Neural progenitor cell (in vitro differentiated cells): ENCODE measurements at regions not wholly inside any gene's neighbourhood (a gene's known extent, or its start where the extent isn't known, plus 50 kb on each side); places are given as distances from the start of the nearest gene placed in this dataset.

Source experiments
- DNase-seq: peaks from one replicate; pipeline ENCODE4 v3.0.0-alpha.2; 2016; ENCODE audit warnings: low spot score
- H2AFZ ChIP-seq: fragments of 200-600 bp; sonication (generic); replicated peaks from 2 replicates; pipeline ENCODE4 v1.6.1; 2016; ENCODE audit warnings: antibody characterized with exemption
- H3F3A ChIP-seq: fragments of 200-600 bp; sonication (generic); 2 replicates; pipeline ENCODE4 v1.6.1; 2016; ENCODE audit warnings: antibody characterized with exemption, low read depth
- H3K27ac ChIP-seq: fragments of 200-600 bp; sonication (generic); 2 replicates; pipeline ENCODE4 v1.5.1; 2016; ENCODE audit warnings: mild to moderate bottlenecking
- H3K27me3 ChIP-seq: fragments of 200-600 bp; sonication (generic); 2 replicates; pipeline ENCODE4 v1.6.1; 2016; ENCODE audit warnings: mild to moderate bottlenecking, moderate library complexity
- H3K36me3 ChIP-seq: fragments of 200-600 bp; sonication (generic); 2 replicates; pipeline ENCODE4 v1.5.1; 2016
- H3K4me1 ChIP-seq: fragments of 200-600 bp; sonication (generic); 2 replicates; pipeline ENCODE4 v1.6.1; 2016; ENCODE audit warnings: mixed run types
- H3K4me2 ChIP-seq: fragments of 200-600 bp; sonication (generic); 2 replicates; pipeline ENCODE4 v1.6.1; 2016
- H3K4me3 ChIP-seq: fragments of 200-600 bp; sonication (generic); 2 replicates; pipeline ENCODE4 v1.5.1; 2016
- H3K79me2 ChIP-seq: fragments of 200-600 bp; sonication (generic); 2 replicates; pipeline ENCODE4 v1.6.1; 2016; ENCODE audit warnings: low read depth
- H3K9ac ChIP-seq: fragments of 200-600 bp; sonication (generic); 2 replicates; pipeline ENCODE4 v1.6.1; 2016
- H3K9me3 ChIP-seq: fragments of 200-600 bp; sonication (generic); 2 replicates; pipeline ENCODE4 v1.5.1; 2016; ENCODE audit warnings: low read depth
- H4K20me1 ChIP-seq: fragments of 200-600 bp; sonication (generic); 2 replicates; pipeline ENCODE4 v1.6.1; 2016; ENCODE audit warnings: low read depth
- H3K27ac Mint-ChIP-seq: 3 replicates; pipeline ENCODE4 v1.8.0; 2021; ENCODE audit warnings: mixed read lengths
- H3K27me3 Mint-ChIP-seq: 2 replicates; pipeline ENCODE4 v1.8.0; 2022; ENCODE audit warnings: low read depth, mild to moderate bottlenecking, inconsistent platforms, moderate library complexity, mixed read lengths; ENCODE audit not compliant: insufficient read depth
- H3K36me3 Mint-ChIP-seq: 3 replicates; pipeline ENCODE4 v1.8.0; 2021; ENCODE audit warnings: mixed read lengths
- H3K4me1 Mint-ChIP-seq: 3 replicates; pipeline ENCODE4 v1.8.0; 2021; ENCODE audit warnings: mixed read lengths
- H3K4me3 Mint-ChIP-seq: 3 replicates; pipeline ENCODE4 v1.8.0; 2021; ENCODE audit warnings: mild to moderate bottlenecking, moderate library complexity, mixed read lengths
- H3K9me3 Mint-ChIP-seq: 3 replicates; pipeline ENCODE4 v1.8.0; 2020; ENCODE audit warnings: mixed read lengths
- EZH2 ChIP-seq: fragments of 200-600 bp; sonication (generic); IDR thresholded peaks from 2 replicates; pipeline ENCODE4 v1.6.1; 2017; ENCODE audit warnings: antibody characterized with exemption, mild to moderate bottlenecking, moderate library complexity
- EZH2phosphoT487 ChIP-seq: fragments of 200-600 bp; sonication (generic); IDR thresholded peaks from 2 replicates; pipeline ENCODE4 v1.6.1; 2017; ENCODE audit warnings: antibody characterized with exemption
- TF ChIP-seq, protein P1 (sequence below): fragments of 200-600 bp; sonication (generic); IDR thresholded peaks from 2 replicates; pipeline ENCODE4 v1.5.1; 2017; ENCODE audit warnings: antibody characterized with exemption, mild to moderate bottlenecking

- H3K36me3 Mint-ChIP-seq, result peaks cover 7% of the 10 kb centered on the region
- Histone ChIP-seq H3K4me3 (no peak overlapping the region), H3K79me2 (no peaks in the 10 kb centered on the region), H3F3A (no peaks in the 10 kb centered on the region), H3K27ac (no peak overlapping the region), H3K27me3 (no peaks in the 10 kb centered on the region), H3K9ac (no peak overlapping the region), H4K20me1 (no peaks in the 10 kb centered on the region), H3K4me2 (no peak overlapping the region), H3K4me1 (no peaks in the 10 kb centered on the region), H3K36me3 (no peaks in the 10 kb centered on the region), H2AFZ (no peak overlapping the region), H3K9me3 (no peaks in the 10 kb centered on the region)
- no peak for DNase-seq
- TF ChIP-seq EZH2 (no peak), EZH2phosphoT487 (no peak)
- TF ChIP-seq, protein P1, sequence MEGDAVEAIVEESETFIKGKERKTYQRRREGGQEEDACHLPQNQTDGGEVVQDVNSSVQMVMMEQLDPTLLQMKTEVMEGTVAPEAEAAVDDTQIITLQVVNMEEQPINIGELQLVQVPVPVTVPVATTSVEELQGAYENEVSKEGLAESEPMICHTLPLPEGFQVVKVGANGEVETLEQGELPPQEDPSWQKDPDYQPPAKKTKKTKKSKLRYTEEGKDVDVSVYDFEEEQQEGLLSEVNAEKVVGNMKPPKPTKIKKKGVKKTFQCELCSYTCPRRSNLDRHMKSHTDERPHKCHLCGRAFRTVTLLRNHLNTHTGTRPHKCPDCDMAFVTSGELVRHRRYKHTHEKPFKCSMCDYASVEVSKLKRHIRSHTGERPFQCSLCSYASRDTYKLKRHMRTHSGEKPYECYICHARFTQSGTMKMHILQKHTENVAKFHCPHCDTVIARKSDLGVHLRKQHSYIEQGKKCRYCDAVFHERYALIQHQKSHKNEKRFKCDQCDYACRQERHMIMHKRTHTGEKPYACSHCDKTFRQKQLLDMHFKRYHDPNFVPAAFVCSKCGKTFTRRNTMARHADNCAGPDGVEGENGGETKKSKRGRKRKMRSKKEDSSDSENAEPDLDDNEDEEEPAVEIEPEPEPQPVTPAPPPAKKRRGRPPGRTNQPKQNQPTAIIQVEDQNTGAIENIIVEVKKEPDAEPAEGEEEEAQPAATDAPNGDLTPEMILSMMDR, result no peak
- no peaks in the 10 kb centered on the region for H3K27me3 Mint-ChIP-seq
- H3K4me3 Mint-ChIP-seq, result no peak overlapping the region
- peaks cover 10% of the 10 kb centered on the region for H3K9me3 Mint-ChIP-seq
- peaks cover 16% of the 10 kb centered on the region for H3K4me1 Mint-ChIP-seq
- H3K27ac Mint-ChIP-seq, result no peak overlapping the region
These were observed 229.8 kb upstream of the SASH1 start for GRCh38 chr6:148112851-148113319.

GRCh38 chr6:148116001-148116400 is 226.6 kb upstream of the SASH1 start:
- Histone ChIP-seq H3K36me3 (no peaks in the 10 kb centered on the region), H3K27me3 (no peaks in the 10 kb centered on the region), H3K4me1 (no peaks in the 10 kb centered on the region), H3K4me2 (no peak overlapping the region), H3K79me2 (no peaks in the 10 kb centered on the region), H3F3A (no peaks in the 10 kb centered on the region), H3K4me3 (no peak overlapping the region), H3K9ac (no peak overlapping the region), H4K20me1 (no peaks in the 10 kb centered on the region), H2AFZ (no peak overlapping the region), H3K27ac (no peak overlapping the region), H3K9me3 (no peaks in the 10 kb centered on the region)
- TF ChIP-seq EZH2phosphoT487, result no peak
- no peak for TF ChIP-seq EZH2
- TF ChIP-seq, protein P1, result no peak
- H3K27me3 Mint-ChIP-seq, result peaks cover 7% of the 10 kb centered on the region
- H3K9me3 Mint-ChIP-seq, result peaks cover 10% of the 10 kb centered on the region
- no peak overlapping the region for H3K4me3 Mint-ChIP-seq
- no peak overlapping the region for H3K27ac Mint-ChIP-seq
- peaks cover 13% of the 10 kb centered on the region for H3K36me3 Mint-ChIP-seq
- no peak for DNase-seq
- H3K4me1 Mint-ChIP-seq, result peaks cover 16% of the 10 kb centered on the region

GRCh38 chr6:148118244-148118643 is 224.4 kb upstream of the SASH1 start:
- no peak overlapping the region for H3K4me3 ChIP-seq
- no peaks in the 10 kb centered on the region for H3K36me3 ChIP-seq
- H3K27ac ChIP-seq, result no peak overlapping the region
- H2AFZ ChIP-seq, result no peak overlapping the region
- H3K79me2 ChIP-seq, result no peaks in the 10 kb centered on the region
- peaks cover 3% of the 10 kb centered on the region for H3K4me1 ChIP-seq
- no peaks in the 10 kb centered on the region for H3K27me3 ChIP-seq
- DNase-seq, result no peak
- H3K4me2 ChIP-seq, result no peak overlapping the region
- Mint-ChIP-seq H3K36me3 (peaks cover 17% of the 10 kb centered on the region), H3K27ac (no peak overlapping the region), H3K9me3 (peaks cover 14% of the 10 kb centered on the region), H3K4me1 (peaks cover 15% of the 10 kb centered on the region), H3K27me3 (peaks cover 10% of the 10 kb centered on the region), H3K4me3 (no peak overlapping the region)
- TF ChIP-seq EZH2 (no peak), EZH2phosphoT487 (no peak)
- TF ChIP-seq, protein P1, result no peak
- no peaks in the 10 kb centered on the region for H3K9me3 ChIP-seq
- no peaks in the 10 kb centered on the region for H3F3A ChIP-seq
- no peak overlapping the region for H3K9ac ChIP-seq
- H4K20me1 ChIP-seq, result no peaks in the 10 kb centered on the region
